ENCODE measurements at regions not wholly inside any gene's neighbourhood (a gene's known extent, or its start where the extent isn't known, plus 50 kb on each side); places are given as distances from the start of the nearest gene placed in this dataset.

DNA sequence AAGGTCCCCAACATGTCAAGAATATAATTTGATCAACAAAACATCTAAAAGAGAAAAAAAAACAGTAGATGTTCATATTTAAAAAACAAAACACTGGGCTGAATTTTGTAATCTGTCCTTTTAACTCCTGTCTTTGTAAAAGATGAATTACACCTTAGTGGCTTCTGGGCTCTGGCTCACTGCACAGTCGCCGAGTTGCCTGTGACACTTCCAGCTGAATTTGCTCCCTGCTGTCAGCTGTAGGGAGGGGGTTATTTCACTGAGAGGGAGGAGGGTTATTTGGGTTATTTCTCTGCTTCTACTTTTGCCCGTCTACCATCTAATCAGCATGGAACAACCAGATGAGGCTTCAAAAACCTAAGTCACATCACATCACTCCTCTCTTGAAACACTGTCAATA lies 193.0 kb upstream of the ZC3H12A start:
- Mint-ChIP-seq H3K36me3 (ENCODE audit: insufficient read depth, unreplicated experiment) (peaks cover 9% of the 10 kb centered on the region), H3K27me3 (ENCODE audit: unreplicated experiment) (peaks cover 88% of the 10 kb centered on the region), H3K4me1 (ENCODE audit: low read depth, unreplicated experiment) (no peaks in the 10 kb centered on the region), H3K4me3 (ENCODE audit: low read depth, unreplicated experiment) (no peak overlapping the region), H3K9me3 (ENCODE audit: low read depth, unreplicated experiment) (peaks cover 6% of the 10 kb centered on the region), H3K27ac (ENCODE audit: unreplicated experiment) (no peak overlapping the region)
- intact Hi-C loops (cut with micrococcal nuclease; ENCODE audit: unreplicated experiment): no loop called here
- CTCF ChIA-PET: no interaction called here
- TF ChIP-seq, protein P1, sequence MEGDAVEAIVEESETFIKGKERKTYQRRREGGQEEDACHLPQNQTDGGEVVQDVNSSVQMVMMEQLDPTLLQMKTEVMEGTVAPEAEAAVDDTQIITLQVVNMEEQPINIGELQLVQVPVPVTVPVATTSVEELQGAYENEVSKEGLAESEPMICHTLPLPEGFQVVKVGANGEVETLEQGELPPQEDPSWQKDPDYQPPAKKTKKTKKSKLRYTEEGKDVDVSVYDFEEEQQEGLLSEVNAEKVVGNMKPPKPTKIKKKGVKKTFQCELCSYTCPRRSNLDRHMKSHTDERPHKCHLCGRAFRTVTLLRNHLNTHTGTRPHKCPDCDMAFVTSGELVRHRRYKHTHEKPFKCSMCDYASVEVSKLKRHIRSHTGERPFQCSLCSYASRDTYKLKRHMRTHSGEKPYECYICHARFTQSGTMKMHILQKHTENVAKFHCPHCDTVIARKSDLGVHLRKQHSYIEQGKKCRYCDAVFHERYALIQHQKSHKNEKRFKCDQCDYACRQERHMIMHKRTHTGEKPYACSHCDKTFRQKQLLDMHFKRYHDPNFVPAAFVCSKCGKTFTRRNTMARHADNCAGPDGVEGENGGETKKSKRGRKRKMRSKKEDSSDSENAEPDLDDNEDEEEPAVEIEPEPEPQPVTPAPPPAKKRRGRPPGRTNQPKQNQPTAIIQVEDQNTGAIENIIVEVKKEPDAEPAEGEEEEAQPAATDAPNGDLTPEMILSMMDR (IDR thresholded peaks at IDR 0.05; ENCODE audit: unreplicated experiment): no peak
- DNase-seq: no peak
- no TSS peak for BruUV-seq (replicated peaks)

DNA sequence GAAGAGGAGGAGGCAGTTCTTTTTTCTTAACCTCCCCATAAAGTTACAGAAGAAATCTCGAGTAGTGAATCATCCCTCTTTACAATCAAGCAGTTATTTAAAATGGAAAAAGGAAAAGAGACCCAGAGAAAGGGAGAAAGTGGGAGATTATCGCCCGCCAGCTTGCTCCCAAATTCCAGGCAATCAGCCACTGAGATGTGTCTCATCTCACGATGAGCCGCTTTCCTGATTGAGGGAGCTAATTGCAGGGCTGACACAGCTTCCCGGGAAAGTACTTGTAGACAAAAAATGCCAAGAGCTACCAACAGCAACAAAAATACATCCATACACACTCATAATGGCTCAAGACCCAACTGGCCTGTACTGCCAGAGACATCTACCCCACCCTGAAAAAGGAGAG lies 191.6 kb upstream of the ZC3H12A start:
- Mint-ChIP-seq H3K4me3 (ENCODE audit: low read depth, unreplicated experiment) (no peak overlapping the region), H3K36me3 (ENCODE audit: insufficient read depth, unreplicated experiment) (peaks cover 6% of the 10 kb centered on the region), H3K27me3 (ENCODE audit: unreplicated experiment) (peaks cover 87% of the 10 kb centered on the region), H3K9me3 (ENCODE audit: low read depth, unreplicated experiment) (peaks cover 6% of the 10 kb centered on the region), H3K4me1 (ENCODE audit: low read depth, unreplicated experiment) (no peaks in the 10 kb centered on the region), H3K27ac (ENCODE audit: unreplicated experiment) (no peak overlapping the region)
- no TSS peak for BruUV-seq (replicated peaks)
- CTCF ChIA-PET: no interaction called here
- TF ChIP-seq, protein P1 (IDR thresholded peaks at IDR 0.05; ENCODE audit: unreplicated experiment): no peak
- no peak for DNase-seq
- intact Hi-C loops (cut with micrococcal nuclease; ENCODE audit: unreplicated experiment): no loop called here

DNA sequence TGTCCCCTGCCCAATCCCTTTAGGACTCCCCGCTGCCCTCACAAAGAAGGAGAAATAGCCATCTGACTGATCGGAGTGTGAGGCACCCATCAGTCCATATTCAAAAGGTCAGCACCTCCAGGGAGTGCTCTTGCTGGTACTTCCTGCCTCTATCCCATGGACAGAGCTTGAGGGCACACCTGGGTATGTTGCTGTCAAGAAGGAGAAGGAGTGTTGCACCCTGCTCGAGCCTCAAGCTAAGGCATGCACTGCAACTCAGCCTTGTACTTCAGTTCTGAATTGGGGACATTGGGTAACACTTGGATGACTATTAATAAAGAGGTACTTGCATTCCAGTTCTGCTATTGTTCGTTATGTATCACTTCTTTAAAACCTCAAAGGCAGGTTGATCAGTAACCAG lies 190.3 kb upstream of the ZC3H12A start:
- Mint-ChIP-seq H3K36me3 (ENCODE audit: insufficient read depth, unreplicated experiment) (peaks cover 5% of the 10 kb centered on the region), H3K27ac (ENCODE audit: unreplicated experiment) (no peak overlapping the region), H3K4me3 (ENCODE audit: low read depth, unreplicated experiment) (no peak overlapping the region), H3K9me3 (ENCODE audit: low read depth, unreplicated experiment) (peaks cover 6% of the 10 kb centered on the region), H3K27me3 (ENCODE audit: unreplicated experiment) (peaks cover 87% of the 10 kb centered on the region), H3K4me1 (ENCODE audit: low read depth, unreplicated experiment) (no peaks in the 10 kb centered on the region)
- intact Hi-C loops (cut with micrococcal nuclease; ENCODE audit: unreplicated experiment): no loop called here
- TF ChIP-seq, protein P1 (IDR thresholded peaks at IDR 0.05; ENCODE audit: unreplicated experiment): no peak
- DNase-seq: no peak
- CTCF ChIA-PET: interaction anchor here (0.6 kb wide), 1 partner anchor 1573 kb away, joined by 7 read pairs; no protein-coding TSS in a partner anchor
- BruUV-seq (replicated peaks): no TSS peak

DNA sequence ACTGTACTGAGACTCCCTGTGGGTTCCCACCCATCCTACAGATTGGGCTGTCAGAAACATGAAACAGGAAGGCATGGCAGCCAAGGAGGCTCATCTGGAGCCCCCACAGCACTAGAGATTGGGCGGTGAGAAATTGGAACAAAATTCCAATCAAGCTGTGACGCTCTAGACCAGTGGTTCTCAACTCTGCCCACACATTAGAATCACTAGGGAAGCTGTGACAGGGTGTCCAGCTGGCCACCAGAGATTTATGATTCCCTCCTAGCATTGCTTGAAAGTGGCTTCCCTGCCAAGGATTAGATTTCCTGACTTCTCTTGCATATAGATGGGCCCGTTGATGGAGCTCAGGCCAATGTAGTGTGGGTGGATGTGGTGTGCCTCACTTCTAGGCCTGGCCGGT lies 187.5 kb upstream of the ZC3H12A start:
- no peaks in the 10 kb centered on the region for H3K9me3 Mint-ChIP-seq (ENCODE audit: low read depth, unreplicated experiment)
- TF ChIP-seq, protein P1 (IDR thresholded peaks at IDR 0.05; ENCODE audit: unreplicated experiment): no peak
- H3K4me3 Mint-ChIP-seq (ENCODE audit: low read depth, unreplicated experiment): no peak overlapping the region
- H3K27me3 Mint-ChIP-seq (ENCODE audit: unreplicated experiment): peaks cover 87% of the 10 kb centered on the region
- H3K36me3 Mint-ChIP-seq (ENCODE audit: insufficient read depth, unreplicated experiment): peaks cover 5% of the 10 kb centered on the region
- intact Hi-C loops (cut with micrococcal nuclease; ENCODE audit: unreplicated experiment): no loop called here
- H3K4me1 Mint-ChIP-seq (ENCODE audit: low read depth, unreplicated experiment): no peaks in the 10 kb centered on the region
- H3K27ac Mint-ChIP-seq (ENCODE audit: unreplicated experiment): no peak overlapping the region
- no TSS peak for BruUV-seq (replicated peaks)
- DNase-seq: no peak
- CTCF ChIA-PET: interaction anchor here (0.6 kb wide), 1 partner anchor 33 kb away, joined by 4 read pairs; no protein-coding TSS in a partner anchor
